ENCODE measurements at regions not wholly inside any gene's neighbourhood (a gene's known extent, or its start where the extent isn't known, plus 50 kb on each side); places are given as distances from the start of the nearest gene placed in this dataset.
A peak's percentile ranks its signal among the peaks of the same experiment; 100 is the strongest.

DNA sequence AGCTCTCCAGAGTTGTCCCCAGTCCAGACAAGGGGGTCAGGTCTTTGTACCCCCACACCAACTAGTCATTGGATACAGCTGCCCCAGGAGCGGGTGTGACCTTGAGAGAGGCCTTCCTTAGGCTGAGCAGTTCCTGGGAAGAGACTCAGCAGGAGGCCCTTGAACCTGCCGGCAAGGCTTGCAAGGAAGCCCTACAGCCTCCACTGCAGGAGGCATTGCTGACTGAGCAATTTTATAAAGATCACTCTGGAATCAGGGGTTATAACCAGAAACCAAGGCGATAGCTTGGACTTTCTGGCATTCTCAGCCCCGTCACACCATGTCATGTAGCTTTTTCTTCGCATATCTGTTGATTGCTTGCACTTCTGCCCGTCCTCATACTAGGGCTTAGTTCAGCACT lies 291.3 kb upstream of the CRY1 start:
- H3K27ac ChIP-seq (ENCODE audit: insufficient read depth, low read length), result no peak overlapping the region
- H3K9me3 ChIP-seq (ENCODE audit: control insufficient read depth, insufficient read depth, low read depth, low read length), result no peaks in the 10 kb centered on the region
- no peaks in the 10 kb centered on the region for H4K20me1 ChIP-seq (ENCODE audit: control insufficient read depth, extremely low read depth, insufficient read depth, low read length)

GRCh38 chr12:107385509-107385908 lies 292.2 kb upstream of the CRY1 start:
- no peak overlapping the region for H3K27ac ChIP-seq (ENCODE audit: insufficient read depth, low read length)
- H3K4me2 ChIP-seq (ENCODE audit: extremely low read depth, insufficient read depth, low read length), result no peak overlapping the region
- TF ChIP-seq, protein P1, sequence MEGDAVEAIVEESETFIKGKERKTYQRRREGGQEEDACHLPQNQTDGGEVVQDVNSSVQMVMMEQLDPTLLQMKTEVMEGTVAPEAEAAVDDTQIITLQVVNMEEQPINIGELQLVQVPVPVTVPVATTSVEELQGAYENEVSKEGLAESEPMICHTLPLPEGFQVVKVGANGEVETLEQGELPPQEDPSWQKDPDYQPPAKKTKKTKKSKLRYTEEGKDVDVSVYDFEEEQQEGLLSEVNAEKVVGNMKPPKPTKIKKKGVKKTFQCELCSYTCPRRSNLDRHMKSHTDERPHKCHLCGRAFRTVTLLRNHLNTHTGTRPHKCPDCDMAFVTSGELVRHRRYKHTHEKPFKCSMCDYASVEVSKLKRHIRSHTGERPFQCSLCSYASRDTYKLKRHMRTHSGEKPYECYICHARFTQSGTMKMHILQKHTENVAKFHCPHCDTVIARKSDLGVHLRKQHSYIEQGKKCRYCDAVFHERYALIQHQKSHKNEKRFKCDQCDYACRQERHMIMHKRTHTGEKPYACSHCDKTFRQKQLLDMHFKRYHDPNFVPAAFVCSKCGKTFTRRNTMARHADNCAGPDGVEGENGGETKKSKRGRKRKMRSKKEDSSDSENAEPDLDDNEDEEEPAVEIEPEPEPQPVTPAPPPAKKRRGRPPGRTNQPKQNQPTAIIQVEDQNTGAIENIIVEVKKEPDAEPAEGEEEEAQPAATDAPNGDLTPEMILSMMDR (conservative IDR thresholded peaks at IDR 0.05 in 1 of 2, IDR thresholded peaks at IDR 0.05 in 1 of 2; ENCODE audit: low read depth in 1 of 2, low read length in 2 of 2), result no peak
- no peak for TF ChIP-seq EZH2 (IDR thresholded peaks at IDR 0.05; ENCODE audit: low read length, missing control alignments)
- DNase-seq (ENCODE audit: low read depth in 2 of 2), result peak in 1 of 2 donors; percentile 51
- H3K9ac ChIP-seq (ENCODE audit: insufficient read depth, low read length), result no peak overlapping the region
- no peaks in the 10 kb centered on the region for H4K20me1 ChIP-seq (ENCODE audit: control insufficient read depth, extremely low read depth, insufficient read depth, low read length)
- no peaks in the 10 kb centered on the region for H3K79me2 ChIP-seq (ENCODE audit: control insufficient read depth, insufficient read depth, low read length)
- peaks cover under 1% of the 10 kb centered on the region for H3K4me1 ChIP-seq (ENCODE audit: control insufficient read depth, extremely low read depth, insufficient read depth, low read length)
- no peaks in the 10 kb centered on the region for H3K9me3 ChIP-seq (ENCODE audit: control insufficient read depth, insufficient read depth, low read depth, low read length)
- no peak overlapping the region for H3K4me3 ChIP-seq (replicated peaks in 1 of 4; ENCODE audit: control extremely low read depth in 1 of 4, insufficient read depth in 1 of 4, low read depth in 3 of 4, low read length in 4 of 4)
- no peaks in the 10 kb centered on the region for H3K27me3 ChIP-seq (ENCODE audit: control insufficient read depth, insufficient read depth, low read length)
- H2AFZ ChIP-seq (ENCODE audit: low read length), result no peak overlapping the region
- H3K36me3 ChIP-seq (ENCODE audit: control insufficient read depth, insufficient read depth, low read length), result no peaks in the 10 kb centered on the region

More for the DNA sequence above, 291.3 kb upstream of the CRY1 start:
- Histone ChIP-seq H3K79me2 (ENCODE audit: control insufficient read depth, insufficient read depth, low read length) (no peaks in the 10 kb centered on the region), H3K9ac (ENCODE audit: insufficient read depth, low read length) (no peak overlapping the region), H3K27me3 (ENCODE audit: control insufficient read depth, insufficient read depth, low read length) (no peaks in the 10 kb centered on the region), H3K36me3 (ENCODE audit: control insufficient read depth, insufficient read depth, low read length) (no peaks in the 10 kb centered on the region), H3K4me2 (ENCODE audit: extremely low read depth, insufficient read depth, low read length) (no peak overlapping the region), H3K4me3 (replicated peaks in 1 of 4; ENCODE audit: control extremely low read depth in 1 of 4, insufficient read depth in 1 of 4, low read depth in 3 of 4, low read length in 4 of 4) (no peak overlapping the region), H2AFZ (ENCODE audit: low read length) (no peak overlapping the region), H3K4me1 (ENCODE audit: control insufficient read depth, extremely low read depth, insufficient read depth, low read length) (peaks cover 7% of the 10 kb centered on the region)
- TF ChIP-seq EZH2 (IDR thresholded peaks at IDR 0.05; ENCODE audit: low read length, missing control alignments), result no peak
- TF ChIP-seq, protein P1 (conservative IDR thresholded peaks at IDR 0.05 in 1 of 2, IDR thresholded peaks at IDR 0.05 in 1 of 2; ENCODE audit: low read depth in 1 of 2, low read length in 2 of 2), result no peak
- no peak for DNase-seq (ENCODE audit: low read depth in 2 of 2)

DNA sequence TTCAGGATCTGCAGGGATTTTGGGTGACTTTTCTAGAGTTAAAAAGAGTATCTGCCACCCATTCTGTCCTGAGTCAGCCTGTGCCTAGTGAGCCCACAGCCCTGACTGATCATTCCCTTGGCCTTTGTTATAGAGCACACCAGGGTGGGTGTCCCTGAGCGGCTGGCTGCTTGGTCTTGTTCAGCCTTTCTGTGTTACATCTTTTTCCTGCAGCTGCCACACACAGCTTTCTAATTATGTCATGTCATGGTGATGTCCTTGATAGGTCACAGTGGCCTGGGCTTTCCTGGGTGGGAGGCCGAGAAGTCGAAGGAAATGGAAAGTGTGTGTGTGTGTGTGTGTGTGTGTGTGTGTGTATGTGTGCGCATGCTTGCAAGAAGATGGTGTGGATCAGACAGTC lies 293.2 kb upstream of the CRY1 start:
- H3K27ac ChIP-seq (ENCODE audit: insufficient read depth, low read length), result no peak overlapping the region
- no peak overlapping the region for H3K4me3 ChIP-seq (replicated peaks in 1 of 4; ENCODE audit: control extremely low read depth in 1 of 4, insufficient read depth in 1 of 4, low read depth in 3 of 4, low read length in 4 of 4)
- no peak for DNase-seq (ENCODE audit: low read depth in 2 of 2)
- H3K4me1 ChIP-seq (ENCODE audit: control insufficient read depth, extremely low read depth, insufficient read depth, low read length), result no peaks in the 10 kb centered on the region
- H3K36me3 ChIP-seq (ENCODE audit: control insufficient read depth, insufficient read depth, low read length), result no peaks in the 10 kb centered on the region
- no peaks in the 10 kb centered on the region for H3K27me3 ChIP-seq (ENCODE audit: control insufficient read depth, insufficient read depth, low read length)
- H3K4me2 ChIP-seq (ENCODE audit: extremely low read depth, insufficient read depth, low read length), result no peak overlapping the region
- H4K20me1 ChIP-seq (ENCODE audit: control insufficient read depth, extremely low read depth, insufficient read depth, low read length), result no peaks in the 10 kb centered on the region
- H3K9me3 ChIP-seq (ENCODE audit: control insufficient read depth, insufficient read depth, low read depth, low read length), result no peaks in the 10 kb centered on the region
- H2AFZ ChIP-seq (ENCODE audit: low read length), result no peak overlapping the region
- no peak overlapping the region for H3K9ac ChIP-seq (ENCODE audit: insufficient read depth, low read length)
- no peaks in the 10 kb centered on the region for H3K79me2 ChIP-seq (ENCODE audit: control insufficient read depth, insufficient read depth, low read length)
- no peak for TF ChIP-seq EZH2 (IDR thresholded peaks at IDR 0.05; ENCODE audit: low read length, missing control alignments)
- TF ChIP-seq, protein P1 (conservative IDR thresholded peaks at IDR 0.05 in 1 of 2, IDR thresholded peaks at IDR 0.05 in 1 of 2; ENCODE audit: low read depth in 1 of 2, low read length in 2 of 2), result no peak

Data from fibroblast of lung (primary cell).